ENCODE measurements at regions not wholly inside any gene's neighbourhood (a gene's known extent, or its start where the extent isn't known, plus 50 kb on each side); places are given as distances from the start of the nearest gene placed in this dataset.

- Histone ChIP-seq H3K9me1 (ENCODE audit: insufficient read depth, low read length) (no peaks in the 10 kb centered on the region), H2AK9ac (replicated peaks; ENCODE audit: low read depth, low read length, poor library complexity) (no peak overlapping the region), H3K14ac (replicated peaks; ENCODE audit: low read depth, low read length) (no peak overlapping the region), H3K27ac (ENCODE audit: insufficient read depth, low read length) (no peak overlapping the region), H3K36me3 (ENCODE audit: control insufficient read depth, insufficient read depth, low read length) (no peaks in the 10 kb centered on the region), H3K18ac (ENCODE audit: low read depth, low read length) (no peak overlapping the region), H3K27me3 (ENCODE audit: control insufficient read depth, insufficient read depth, low read length) (no peaks in the 10 kb centered on the region), H3K9ac (ENCODE audit: low read depth, low read length) (no peak overlapping the region), H2BK15ac (ENCODE audit: low read depth, low read length) (no peak overlapping the region), H4K5ac (ENCODE audit: low read depth, low read length) (no peak overlapping the region), H2BK120ac (ENCODE audit: low read depth, low read length) (no peak overlapping the region), H4K8ac (ENCODE audit: low read depth in 2 of 2, low read length in 2 of 2) (no peak overlapping the region), H2BK5ac (ENCODE audit: low read depth, low read length, poor library complexity, severe bottlenecking) (no peak overlapping the region), H4K20me1 (ENCODE audit: insufficient read depth, low read length) (no peaks in the 10 kb centered on the region), H3K56ac (ENCODE audit: extremely low read depth, insufficient read depth, low read length) (no peak overlapping the region), H4K91ac (ENCODE audit: insufficient read depth, low read depth, low read length) (no peak overlapping the region), H3K79me1 (ENCODE audit: low read depth in 1 of 2, low read length in 2 of 2) (no peaks in the 10 kb centered on the region), H3K4me1 (ENCODE audit: control insufficient read depth, insufficient read depth, low read length) (no peaks in the 10 kb centered on the region), H3K23ac (ENCODE audit: low read depth, low read length) (no peak overlapping the region), H3K9me3 (ENCODE audit: control insufficient read depth, insufficient read depth, low read length) (peaks cover 8% of the 10 kb centered on the region), H2BK20ac (ENCODE audit: low read depth, low read length) (no peak overlapping the region), H3K4ac (ENCODE audit: low read depth, low read length) (no peak overlapping the region), H2AFZ (replicated peaks; ENCODE audit: low read length, poor library complexity) (no peak overlapping the region), H2AK5ac (ENCODE audit: low read depth, low read length) (no peak overlapping the region), H3K4me2 (ENCODE audit: low read depth, low read length) (no peak overlapping the region), H3K4me3 (ENCODE audit: insufficient read depth, low read depth, low read length) (no peak overlapping the region)
- WGBS, 2 experiments (ENCODE audit: extremely low coverage in 2 of 2, insufficient read length in 1 of 2) = no CpG with 5 or more reads among the region's 5 CpGs
- BruUV-seq (replicated peaks) = no TSS peak
- ChIA-PET CTCF (no interaction called here), POLR2A (ENCODE audit: unreplicated experiment) (no interaction called here)
- TF ChIP-seq CEBPB (IDR thresholded peaks at IDR 0.05; ENCODE audit: low read depth, low read length) = no peak
- no peak for TF ChIP-seq USF2 (IDR thresholded peaks at IDR 0.05; ENCODE audit: low read depth, low read length)
- TF ChIP-seq MAZ (IDR thresholded peaks at IDR 0.05; ENCODE audit: borderline replicate concordance, low read depth, low read length) = no peak
- no peak for TF ChIP-seq CHD1 (IDR thresholded peaks at IDR 0.05; ENCODE audit: low read depth, low read length)
- TF ChIP-seq ELK1 (IDR thresholded peaks at IDR 0.05; ENCODE audit: borderline replicate concordance, low read depth, low read length) = no peak
- no peak for TF ChIP-seq RCOR1 (IDR thresholded peaks at IDR 0.05; ENCODE audit: insufficient replicate concordance, low read length)
- TF ChIP-seq MAFK (IDR thresholded peaks at IDR 0.05; ENCODE audit: low read depth, low read length) = no peak
- no peak for TF ChIP-seq RFX5 (IDR thresholded peaks at IDR 0.05; ENCODE audit: low read depth, low read length)
- in situ Hi-C loops (cut with MboI; ENCODE audit: low sequenced_read_pairs) (no loop called here), dilution Hi-C loops (cut with HindIII; ENCODE audit: low sequenced_read_pairs, unreplicated experiment) (no loop called here), intact Hi-C loops (cut with micrococcal nuclease) (no loop called here)
- ATAC-seq (ENCODE audit: low read depth) (no peak), DNase-seq (no peak)
Observed at GRCh38 chr3:87607234-87607633, 330.9 kb upstream of the POU1F1 start.

All from IMR-90 (cell line).